ENCODE measurements at regions not wholly inside any gene's neighbourhood (a gene's known extent, or its start where the extent isn't known, plus 50 kb on each side); places are given as distances from the start of the nearest gene placed in this dataset.
"Not testable (repeated sequence)": the region's sequence is repeated elsewhere in the genome, so short reads cannot be mapped to it uniquely, and the experiment has no call there.

DNA sequence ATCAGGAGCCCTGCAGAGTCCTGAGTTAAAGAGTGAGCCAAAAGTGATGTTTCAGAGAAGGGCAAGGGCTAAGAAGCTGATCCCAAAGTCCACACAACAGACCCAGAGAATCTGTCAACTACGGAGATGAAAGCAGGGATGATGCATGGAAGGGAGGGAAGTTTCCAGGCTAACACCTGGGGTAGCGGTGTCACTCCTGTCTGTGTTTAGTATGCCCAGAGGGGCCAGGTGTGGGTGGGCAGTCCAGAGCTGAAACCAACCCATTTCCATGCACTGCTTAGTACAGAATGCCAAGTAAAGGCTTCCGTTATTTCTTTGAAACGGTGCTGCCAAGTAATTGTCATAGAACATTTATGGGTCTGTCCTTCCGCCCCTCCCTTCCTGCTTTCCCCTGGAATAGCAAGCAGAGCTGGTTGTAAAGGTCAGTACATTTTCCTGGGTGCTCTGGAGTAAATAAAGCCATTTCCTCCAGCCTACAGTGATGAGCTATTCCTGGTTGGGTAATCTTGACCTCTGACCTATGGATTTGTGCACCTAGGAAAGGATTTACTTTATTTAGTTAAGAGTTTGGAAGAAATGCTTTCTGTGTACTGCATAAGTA, 58.6 kb upstream of the WIPF3 start:
- ATAC-seq = peak; percentile 41
- H4K20me1 ChIP-seq (ENCODE audit: insufficient read depth); H3K79me2 ChIP-seq (ENCODE audit: insufficient read depth, low read length); H3K9ac ChIP-seq (ENCODE audit: low read length); H3K4me3 ChIP-seq (replicated peaks in 1 of 2; ENCODE audit: low read depth in 1 of 2, low read length in 2 of 2); DNase-seq (ENCODE audit: low read depth, low spot score); H3K9me2 ChIP-seq (ENCODE audit: insufficient read depth); H3K27me3 ChIP-seq (ENCODE audit: insufficient read depth, low read length); H3K27ac ChIP-seq (ENCODE audit: low read depth, low read length); H3K9me3 ChIP-seq (ENCODE audit: control insufficient read depth in 1 of 2, insufficient read depth in 1 of 2, low read depth in 1 of 2, low read length in 2 of 2); H2AFZ ChIP-seq (ENCODE audit: low read depth, low read length, poor library complexity, severe bottlenecking); POLR2A ChIA-PET; H3K4me1 ChIP-seq (ENCODE audit: control insufficient read depth in 1 of 2, insufficient read depth in 2 of 2, low read length in 2 of 2); H3K36me3 ChIP-seq (ENCODE audit: control insufficient read depth in 1 of 2, insufficient read depth in 2 of 2, low read length in 2 of 2); BruUV-seq (replicated peaks); H3K4me2 ChIP-seq (ENCODE audit: low read length): not testable (repeated sequence)
- RAD21 ChIA-PET (ENCODE audit: low non-redundant PET in 1 of 2, low total read pairs in 2 of 2, uncharacterized antibody in 2 of 2, unreplicated experiment in 2 of 2) = interaction anchor here (0.6 to 1.7 kb wide), 3 partner anchors 173 to 178 kb away, joined by 4 read pairs; no protein-coding TSS in a partner anchor
- intact Hi-C loops (cut with micrococcal nuclease) = loop anchor here (1.0 kb wide), 1 partner anchor 174 kb away; no protein-coding TSS in a partner anchor
- CTCF ChIA-PET = interaction anchor here (0.7 to 2.2 kb wide), 6 partner anchors 9 to 816 kb away, joined by 3 to 37 read pairs (median 5); no protein-coding TSS in a partner anchor

DNA sequence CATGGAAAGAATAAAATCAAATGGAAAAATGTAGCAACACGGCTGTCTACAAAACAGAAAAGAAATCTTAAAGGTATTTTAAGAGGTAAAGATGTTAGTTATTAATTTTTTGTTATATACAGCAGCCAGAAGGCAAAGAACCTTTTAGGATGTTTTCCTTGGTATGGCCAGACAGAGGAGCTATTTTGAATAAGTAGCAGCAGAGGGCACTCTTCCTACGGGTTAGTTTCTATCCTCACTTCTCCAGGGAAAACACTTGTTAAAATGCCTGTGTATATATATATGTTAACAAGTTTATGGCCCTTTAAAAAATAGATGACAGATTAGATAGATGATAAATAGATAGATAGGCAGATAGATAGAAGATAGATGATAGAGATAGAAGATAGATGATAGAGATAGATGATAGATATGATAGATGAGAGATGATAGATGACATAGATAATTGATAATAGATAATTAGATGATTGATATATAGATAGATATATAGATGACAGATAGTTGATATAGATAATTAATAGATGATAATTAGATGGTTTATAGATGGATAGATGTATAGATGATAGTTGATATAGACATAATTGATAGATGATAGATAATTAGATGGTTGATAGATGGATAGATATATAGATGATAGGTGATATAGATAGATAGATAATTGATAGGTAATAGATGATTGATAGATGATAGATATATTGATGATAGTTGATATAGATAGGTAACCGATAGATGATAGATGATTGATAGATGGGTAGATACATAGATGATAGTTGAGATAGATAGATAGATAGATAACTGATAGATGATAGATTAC, 57.8 kb upstream of the WIPF3 start:
- Histone ChIP-seq H3K9ac (ENCODE audit: low read length) (no peak overlapping the region), H3K27me3 (ENCODE audit: insufficient read depth, low read length) (no peaks in the 10 kb centered on the region), H3K79me2 (ENCODE audit: insufficient read depth, low read length) (no peaks in the 10 kb centered on the region), H4K20me1 (ENCODE audit: insufficient read depth) (no peaks in the 10 kb centered on the region), H3K4me3 (replicated peaks in 1 of 2; ENCODE audit: low read depth in 1 of 2, low read length in 2 of 2) (no peak overlapping the region), H3K9me3 (ENCODE audit: control insufficient read depth in 1 of 2, insufficient read depth in 1 of 2, low read depth in 1 of 2, low read length in 2 of 2) (no peaks in the 10 kb centered on the region), H3K4me1 (ENCODE audit: control insufficient read depth in 1 of 2, insufficient read depth in 2 of 2, low read length in 2 of 2) (no peaks in the 10 kb centered on the region), H2AFZ (ENCODE audit: low read depth, low read length, poor library complexity, severe bottlenecking) (no peak overlapping the region), H3K4me2 (ENCODE audit: low read length) (no peak overlapping the region), H3K27ac (ENCODE audit: low read depth, low read length) (no peak overlapping the region), H3K9me2 (ENCODE audit: insufficient read depth) (no peaks in the 10 kb centered on the region), H3K36me3 (ENCODE audit: control insufficient read depth in 1 of 2, insufficient read depth in 2 of 2, low read length in 2 of 2) (no peaks in the 10 kb centered on the region; a peak in 1 of 4 replicates)
- no TSS peak for BruUV-seq (replicated peaks)
- RAD21 ChIA-PET (ENCODE audit: low non-redundant PET in 1 of 2, low total read pairs in 2 of 2, uncharacterized antibody in 2 of 2, unreplicated experiment in 2 of 2) = interaction anchor here (0.8 to 1.7 kb wide), 2 partner anchors 172 to 173 kb away, joined by 4 read pairs; no protein-coding TSS in a partner anchor
- TF ChIP-seq POLR2A (IDR thresholded peaks at IDR 0.05; ENCODE audit: borderline replicate concordance, extremely low read depth, insufficient read depth, insufficient read length) = no peak
- no peak for TF ChIP-seq JUND (IDR thresholded peaks at IDR 0.05)
- TF ChIP-seq EZH2phosphoT487 (IDR thresholded peaks at IDR 0.05; ENCODE audit: borderline replicate concordance) = no peak
- TF ChIP-seq, protein P1, sequence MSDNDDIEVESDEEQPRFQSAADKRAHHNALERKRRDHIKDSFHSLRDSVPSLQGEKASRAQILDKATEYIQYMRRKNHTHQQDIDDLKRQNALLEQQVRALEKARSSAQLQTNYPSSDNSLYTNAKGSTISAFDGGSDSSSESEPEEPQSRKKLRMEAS (IDR thresholded peaks at IDR 0.05) = no peak
- no peak for TF ChIP-seq CEBPB (IDR thresholded peaks at IDR 0.05; ENCODE audit: low read depth)
- TF ChIP-seq, protein P2, sequence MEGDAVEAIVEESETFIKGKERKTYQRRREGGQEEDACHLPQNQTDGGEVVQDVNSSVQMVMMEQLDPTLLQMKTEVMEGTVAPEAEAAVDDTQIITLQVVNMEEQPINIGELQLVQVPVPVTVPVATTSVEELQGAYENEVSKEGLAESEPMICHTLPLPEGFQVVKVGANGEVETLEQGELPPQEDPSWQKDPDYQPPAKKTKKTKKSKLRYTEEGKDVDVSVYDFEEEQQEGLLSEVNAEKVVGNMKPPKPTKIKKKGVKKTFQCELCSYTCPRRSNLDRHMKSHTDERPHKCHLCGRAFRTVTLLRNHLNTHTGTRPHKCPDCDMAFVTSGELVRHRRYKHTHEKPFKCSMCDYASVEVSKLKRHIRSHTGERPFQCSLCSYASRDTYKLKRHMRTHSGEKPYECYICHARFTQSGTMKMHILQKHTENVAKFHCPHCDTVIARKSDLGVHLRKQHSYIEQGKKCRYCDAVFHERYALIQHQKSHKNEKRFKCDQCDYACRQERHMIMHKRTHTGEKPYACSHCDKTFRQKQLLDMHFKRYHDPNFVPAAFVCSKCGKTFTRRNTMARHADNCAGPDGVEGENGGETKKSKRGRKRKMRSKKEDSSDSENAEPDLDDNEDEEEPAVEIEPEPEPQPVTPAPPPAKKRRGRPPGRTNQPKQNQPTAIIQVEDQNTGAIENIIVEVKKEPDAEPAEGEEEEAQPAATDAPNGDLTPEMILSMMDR (IDR thresholded peaks at IDR 0.05 in 2 of 3, conservative IDR thresholded peaks at IDR 0.05 in 1 of 3; ENCODE audit: borderline replicate concordance in 1 of 3, insufficient read depth in 1 of 3, low read depth in 2 of 3, low read length in 2 of 3) = peak; percentile 56 to 79 (median 62)
- no peak for TF ChIP-seq TCF7L2 (IDR thresholded peaks at IDR 0.05; ENCODE audit: borderline replicate concordance, extremely low read depth, insufficient read depth, insufficient read length)
- TF ChIP-seq RAD21 (IDR thresholded peaks at IDR 0.05; ENCODE audit: low read depth) = peak; percentile 74
- TF ChIP-seq FOSL1 (IDR thresholded peaks at IDR 0.05; ENCODE audit: low read depth) = no peak
- intact Hi-C loops (cut with micrococcal nuclease) = loop anchor here (1.0 kb wide), 1 partner anchor 173 kb away; no protein-coding TSS in a partner anchor
- DNase-seq (ENCODE audit: low read depth, low spot score) = peak; percentile 35
- POLR2A ChIA-PET = no interaction called here
- CTCF ChIA-PET = interaction anchor here (0.7 to 2.2 kb wide), 6 partner anchors 8 to 816 kb away, joined by 3 to 37 read pairs (median 5); no protein-coding TSS in a partner anchor
- ATAC-seq = peak; percentile 91
